Hematopoietic multipotent progenitor cell treated with erythropoietin and hydrocortisone succinate and interleukin-3 and kit ligand, for 15 days (in vitro differentiated cells): ENCODE measurements at regions not wholly inside any gene's neighbourhood (a gene's known extent, or its start where the extent isn't known, plus 50 kb on each side); places are given as distances from the start of the nearest gene placed in this dataset.

Experiments
- DNase-seq: peaks from one replicate; pipeline ENCODE4 v3.0.0-alpha.2; 2015; ENCODE audit warnings: low spot score

DNA sequence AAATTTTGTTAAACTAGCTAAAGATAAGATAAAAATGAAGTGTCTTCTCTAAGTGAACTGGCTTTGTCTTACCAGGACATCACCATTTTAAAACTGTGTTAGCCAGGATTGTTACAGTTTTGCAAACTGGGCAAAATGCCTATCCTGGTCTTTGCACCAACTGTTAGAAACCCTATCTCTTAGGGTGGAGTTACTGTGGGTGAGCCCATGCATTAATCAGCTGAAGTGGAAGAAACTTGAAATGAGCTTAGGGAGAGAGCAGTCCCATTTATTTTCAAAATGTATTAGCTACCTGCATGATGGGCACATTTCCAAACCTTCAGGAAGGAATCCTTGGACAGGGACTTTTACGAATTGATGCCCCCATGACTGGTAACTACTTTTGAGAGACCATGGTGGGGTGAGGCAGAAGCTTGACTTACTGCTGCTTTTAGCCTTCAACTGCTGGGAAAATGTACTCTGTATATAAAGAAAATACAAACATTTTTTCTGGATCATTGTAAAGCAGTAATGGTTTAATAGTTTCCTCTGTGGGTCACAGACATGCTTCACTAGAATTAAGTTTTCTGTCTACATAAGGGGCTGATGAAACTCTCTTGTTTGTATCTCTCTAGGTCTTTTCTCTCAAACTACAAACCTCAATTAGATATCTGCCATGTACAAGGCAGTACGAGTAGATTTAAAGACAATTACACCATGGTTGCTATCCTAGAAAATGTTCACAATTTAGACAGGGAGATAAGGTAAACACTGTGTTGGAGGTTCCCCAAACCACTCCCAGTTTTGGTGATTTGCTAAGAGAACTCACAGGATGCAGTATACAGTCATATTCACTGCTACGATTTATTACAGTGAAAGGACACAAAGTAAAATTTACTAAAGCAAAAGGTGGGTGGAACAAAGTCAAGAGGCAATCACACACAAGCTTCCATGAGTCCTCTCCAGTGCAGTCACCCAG, 321.4 kb upstream of the MMADHC start:
- peak; percentile 6 for DNase-seq

DNA sequence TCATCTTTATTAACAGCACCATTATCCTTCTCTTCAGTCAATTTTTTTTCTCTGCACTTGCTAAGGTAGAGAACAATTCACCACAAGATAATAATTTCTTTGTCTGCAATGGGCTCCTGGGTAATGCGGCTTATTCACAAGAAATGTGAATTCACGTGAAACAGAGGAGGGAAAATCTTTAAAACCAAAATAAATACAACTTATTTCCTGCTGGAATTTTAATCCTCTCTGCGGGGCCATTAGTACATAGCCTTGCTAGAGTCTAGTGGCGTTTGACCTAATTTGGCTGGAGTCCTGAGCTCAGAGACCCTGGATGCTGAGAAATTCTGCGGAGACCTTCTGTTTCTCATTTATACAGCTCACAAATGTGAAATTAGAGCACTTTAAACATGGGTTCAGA, 319.3 kb upstream of the MMADHC start:
- DNase-seq = no peak

DNA sequence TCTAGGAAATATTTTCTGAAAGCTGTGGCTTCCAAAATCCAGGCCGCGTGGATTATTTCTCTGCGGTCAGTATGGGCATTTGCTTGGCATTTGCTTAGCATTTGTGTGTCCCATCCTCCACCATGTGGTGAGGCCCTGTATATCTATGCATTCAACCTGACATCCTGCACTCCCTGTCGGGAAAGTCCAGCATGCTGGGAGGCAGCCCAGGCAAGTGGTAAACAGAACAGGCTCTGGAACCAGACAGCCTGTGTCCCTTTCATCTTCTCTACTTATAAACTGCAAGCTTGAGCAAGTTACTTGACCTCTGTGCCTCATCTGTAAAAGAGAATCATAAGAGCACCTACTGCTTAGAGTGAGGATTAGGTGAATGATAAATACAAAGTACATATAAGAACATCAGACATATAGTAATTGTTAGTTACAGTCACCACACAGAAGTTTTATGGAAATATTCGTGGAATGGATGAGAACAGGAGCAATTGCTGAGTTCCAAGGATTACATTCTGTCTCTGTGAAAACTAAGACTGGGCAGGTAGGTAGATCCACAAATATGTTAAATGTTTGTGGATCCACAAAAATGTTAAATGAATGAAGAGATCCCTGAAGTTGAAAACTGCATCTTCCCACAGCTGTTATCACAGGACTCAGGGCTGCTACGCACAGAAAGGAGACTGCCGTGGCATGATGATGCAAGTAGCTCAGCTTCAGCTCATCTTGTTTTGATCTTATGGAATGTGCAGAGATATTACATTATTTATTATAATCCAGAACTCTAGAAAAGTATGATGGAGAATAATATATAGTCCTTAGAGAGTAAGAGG, 317.0 kb upstream of the MMADHC start:
- no peak for DNase-seq

DNA sequence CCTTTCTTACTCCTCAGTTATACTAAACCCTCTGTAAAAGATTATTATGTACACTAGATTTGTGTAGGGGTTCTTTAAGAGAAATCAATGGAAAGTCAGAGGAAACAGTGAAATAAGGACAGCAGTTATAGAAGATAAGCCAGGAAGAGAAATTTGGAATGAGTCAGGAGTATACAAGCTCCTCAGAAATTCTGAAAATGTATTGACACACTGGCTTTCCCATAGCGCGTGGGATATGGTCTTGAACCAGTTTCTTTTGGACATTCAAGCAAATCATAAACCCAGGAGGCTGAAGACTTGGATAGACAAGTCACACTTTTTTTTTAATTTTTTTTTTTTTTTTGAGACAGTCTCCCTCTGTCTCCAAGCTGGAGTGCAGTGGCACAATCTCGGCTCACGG, 316.1 kb upstream of the MMADHC start:
- DNase-seq = no peak

DNA sequence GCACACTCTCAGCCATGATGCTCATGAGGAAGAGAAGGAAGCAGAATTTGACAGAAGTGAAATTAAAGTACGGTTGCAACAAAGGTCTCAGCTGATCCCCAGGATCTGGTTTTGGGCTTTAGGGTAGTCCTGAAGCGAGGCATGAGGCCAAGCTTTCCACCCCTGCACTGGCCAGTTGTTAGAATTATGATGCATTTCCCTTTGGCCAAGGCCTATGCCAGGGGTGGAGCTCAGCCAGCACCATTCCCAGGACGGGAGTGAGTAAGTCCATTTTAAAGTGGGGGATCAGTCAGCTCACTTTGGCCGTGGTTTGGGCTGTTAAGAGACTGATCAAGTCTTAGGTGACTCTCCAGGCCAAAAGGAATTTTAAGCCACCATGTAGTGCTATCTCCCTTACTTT, 314.5 kb upstream of the MMADHC start:
- DNase-seq = no peak

DNA sequence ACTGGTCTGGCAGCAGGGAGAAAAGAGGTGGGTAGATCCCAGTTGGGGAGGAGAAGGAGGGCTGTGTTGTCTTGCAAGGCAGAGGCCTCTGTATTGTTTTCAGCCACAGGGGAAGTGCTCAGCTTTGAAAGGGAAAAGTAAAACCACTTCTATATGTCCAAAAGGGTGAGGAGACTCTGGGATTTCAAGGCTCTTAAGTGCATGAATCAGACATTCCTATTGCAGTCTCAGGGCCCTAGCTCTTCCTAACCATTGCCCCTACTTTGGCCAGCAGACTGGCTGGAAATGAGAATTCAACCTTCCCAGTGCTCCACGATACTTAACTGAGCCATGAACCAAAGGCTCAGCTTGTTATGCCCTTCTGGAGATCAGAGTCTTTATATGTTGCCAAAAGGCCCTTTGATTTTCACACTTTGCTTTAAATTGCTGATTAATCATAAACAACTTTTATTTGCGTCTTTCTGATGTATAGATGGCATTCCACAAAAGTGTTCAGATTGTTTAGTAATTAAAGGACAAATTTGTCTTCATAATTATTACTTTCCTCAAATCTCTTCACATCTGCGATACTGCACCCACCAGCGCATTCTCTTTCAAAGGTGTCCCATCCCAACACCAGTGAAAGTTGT, 313.8 kb upstream of the MMADHC start:
- no peak for DNase-seq

DNA sequence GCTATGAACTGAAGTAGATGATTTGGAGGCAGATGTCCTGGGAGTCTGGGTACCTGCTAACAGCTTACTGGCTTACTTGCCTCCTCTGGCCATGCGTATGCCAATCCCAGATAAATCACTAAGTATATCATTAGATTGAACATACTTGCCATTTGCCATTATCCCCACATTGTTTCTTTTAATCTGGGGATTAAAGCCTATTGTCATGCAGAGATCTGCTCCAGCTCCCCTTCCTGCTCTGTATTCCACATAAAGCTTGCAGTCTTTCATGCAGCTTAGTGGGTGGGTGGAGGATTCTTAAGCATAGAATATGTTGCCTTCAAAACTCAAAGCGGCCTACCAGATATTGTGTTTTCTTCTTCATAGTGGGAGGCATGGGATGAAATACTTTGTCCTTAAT, 311.8 kb upstream of the MMADHC start:
- DNase-seq = no peak

DNA sequence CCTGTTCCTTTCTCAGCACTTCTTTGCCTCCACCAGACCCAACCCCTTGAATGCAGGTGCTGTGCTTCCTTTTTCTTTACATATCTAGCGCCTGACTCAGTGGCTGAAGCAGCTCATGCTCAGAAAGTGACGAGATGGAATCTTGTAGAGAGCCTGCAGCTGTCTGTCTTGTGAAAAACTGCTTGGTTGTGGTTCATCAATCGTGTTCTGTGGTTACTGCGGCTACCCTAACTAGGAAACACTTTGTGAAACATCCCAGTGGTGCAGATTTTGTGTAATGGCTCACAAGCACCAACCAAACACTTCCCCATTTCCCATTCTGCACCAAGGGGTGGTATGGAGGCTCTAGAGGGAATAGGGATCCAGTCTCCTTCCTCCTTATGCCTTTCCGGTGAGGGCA, 307.2 kb upstream of the MMADHC start:
- no peak for DNase-seq

DNA sequence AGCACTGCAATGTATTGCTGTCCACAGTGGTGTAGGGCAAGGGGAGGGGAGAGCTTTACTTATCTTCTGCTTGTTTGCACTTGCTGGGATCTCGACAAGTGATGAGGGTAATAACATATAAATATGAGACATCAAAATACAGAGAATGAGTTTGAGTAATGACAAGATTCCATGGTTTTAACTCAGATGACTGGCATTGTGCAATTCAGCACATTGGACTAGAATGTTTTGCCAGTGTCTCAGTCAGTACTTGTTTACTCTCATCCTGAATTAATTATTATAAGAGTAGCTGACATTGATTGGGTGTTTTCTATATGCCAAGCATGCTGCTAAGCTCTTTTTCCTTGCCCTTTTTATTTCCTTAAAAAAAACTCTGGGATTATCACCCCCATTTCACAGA, 306.7 kb upstream of the MMADHC start:
- DNase-seq = no peak

DNA sequence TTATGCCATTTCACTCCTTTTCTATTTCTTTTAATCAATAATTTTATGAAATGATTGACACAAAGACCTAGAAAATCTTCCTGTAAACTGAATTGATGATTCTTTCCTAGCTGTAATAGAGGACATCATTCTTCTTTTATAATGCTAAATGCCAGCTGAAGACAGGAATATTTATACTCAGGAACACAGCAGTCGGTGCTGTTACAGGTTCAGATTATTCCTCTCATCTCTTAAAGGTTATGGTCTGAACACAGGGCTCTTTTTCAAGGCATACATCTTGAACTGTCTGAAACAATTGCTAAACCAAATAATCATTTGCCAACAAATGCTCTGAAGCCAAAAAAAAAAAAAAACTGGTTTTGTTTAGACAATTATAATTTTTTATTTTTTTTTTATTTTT, 305.0 kb upstream of the MMADHC start:
- no peak for DNase-seq

DNA sequence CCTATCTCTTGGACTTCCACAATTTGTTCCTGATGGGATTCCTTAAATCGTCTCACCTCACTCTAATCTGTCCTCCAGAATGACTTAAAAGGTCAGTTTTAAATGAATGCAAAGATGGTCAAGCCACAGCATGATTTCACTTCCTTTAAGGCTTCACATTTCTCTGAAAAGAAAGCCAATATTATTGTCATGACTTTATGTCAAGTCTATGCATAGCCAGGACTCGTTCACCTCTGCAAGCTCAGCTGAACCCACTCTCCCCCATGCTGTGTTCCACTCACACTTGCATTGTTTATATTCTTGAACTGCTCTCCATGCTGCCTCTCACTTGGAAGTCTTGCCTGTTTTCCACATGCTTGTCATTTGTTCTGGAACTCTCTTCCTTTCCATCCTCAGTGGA, 298.4 kb upstream of the MMADHC start:
- DNase-seq = no peak

DNA sequence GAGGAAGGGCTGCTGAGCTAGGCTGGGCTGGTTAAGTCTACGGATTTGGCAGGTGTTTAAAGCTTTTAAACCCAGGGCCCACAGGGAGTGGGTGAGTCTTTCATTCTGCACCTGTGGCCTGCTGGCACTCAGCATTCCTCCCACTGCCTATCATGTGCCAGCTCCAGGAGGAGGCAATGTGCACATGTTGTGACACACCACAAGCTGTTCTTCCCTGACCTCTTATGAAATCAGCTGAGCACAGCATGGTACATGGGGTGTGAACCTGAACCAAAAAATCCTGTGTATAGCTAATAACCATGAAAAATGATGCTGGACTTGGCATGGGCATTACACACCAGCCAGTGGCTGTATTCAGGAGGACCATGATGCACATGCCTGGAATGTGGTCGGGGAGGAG, 297.9 kb upstream of the MMADHC start:
- no peak for DNase-seq

DNA sequence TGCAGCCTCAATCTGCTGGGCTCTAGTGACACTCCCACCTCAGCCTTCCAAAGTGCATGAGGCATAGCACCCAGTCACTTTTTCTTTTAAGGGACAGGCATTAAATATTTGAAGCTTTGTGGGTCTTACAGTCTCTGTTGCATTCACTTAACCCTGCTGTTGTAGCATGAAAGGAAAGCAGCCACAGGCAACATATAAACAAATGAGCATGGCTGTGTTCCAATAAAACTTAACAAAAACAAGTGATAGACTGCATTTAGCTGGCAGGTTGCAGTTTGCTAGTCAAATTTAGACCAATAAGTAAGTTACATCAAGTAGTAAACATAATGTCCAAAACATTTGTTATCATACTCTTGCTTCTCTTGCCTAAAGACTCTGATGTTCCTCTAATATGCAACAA, 297.3 kb upstream of the MMADHC start:
- no peak for DNase-seq

DNA sequence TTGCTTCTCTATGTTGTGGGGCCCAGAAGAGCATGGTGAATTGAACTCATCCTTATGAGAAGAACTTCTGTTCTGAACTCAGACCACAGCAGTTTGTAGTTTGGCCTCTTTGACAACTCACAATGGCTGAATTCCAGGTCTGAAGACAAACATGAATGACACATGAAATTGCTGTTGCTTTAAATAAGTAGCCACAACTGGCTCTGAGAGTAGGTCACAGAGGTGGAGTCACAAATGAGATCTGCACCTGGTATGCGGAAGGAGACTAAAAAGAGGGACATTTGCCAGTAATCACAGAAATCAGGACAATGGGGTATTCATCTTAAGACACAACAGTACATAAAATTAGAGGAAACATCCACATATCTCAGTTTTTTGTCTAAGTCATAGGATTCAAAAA, 290.3 kb upstream of the MMADHC start:
- DNase-seq = no peak

DNA sequence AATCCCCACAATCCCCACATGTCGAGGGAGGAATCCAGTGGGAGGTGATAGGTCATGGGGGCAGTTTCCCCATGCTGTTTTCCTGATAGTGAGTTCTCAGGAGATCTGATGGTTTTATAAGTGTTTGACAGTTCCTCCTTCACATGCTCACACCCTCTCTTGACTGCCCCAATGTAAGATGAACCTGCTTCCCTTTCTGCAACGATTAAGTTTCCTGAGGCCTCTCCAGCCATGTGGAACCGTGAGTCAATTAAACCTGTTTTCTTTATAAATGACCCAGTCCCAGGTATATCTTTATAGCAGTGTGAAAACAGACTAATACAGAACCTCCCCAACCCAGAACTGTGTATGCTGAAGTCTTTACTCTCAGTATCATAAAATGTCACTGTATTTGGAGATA, 289.5 kb upstream of the MMADHC start:
- DNase-seq = no peak

DNA sequence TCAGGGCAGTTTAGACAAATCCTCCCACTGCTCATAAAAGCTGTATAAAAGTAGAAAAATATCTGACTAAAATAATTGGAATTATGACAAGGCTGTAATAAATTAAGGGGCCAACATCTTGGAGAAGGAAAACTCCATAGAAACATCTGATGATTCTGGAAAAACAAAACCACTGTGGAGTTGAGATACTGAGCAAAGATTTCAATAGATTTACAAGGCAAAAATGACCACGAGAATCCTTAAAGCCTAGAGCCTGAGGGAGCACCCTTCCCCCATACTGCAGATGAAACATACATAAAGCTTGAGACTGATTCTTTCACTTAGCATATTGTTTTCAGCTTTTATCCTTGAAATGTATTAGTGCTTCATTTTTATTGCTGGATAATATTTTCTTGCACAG, 286.4 kb upstream of the MMADHC start:
- no peak for DNase-seq

DNA sequence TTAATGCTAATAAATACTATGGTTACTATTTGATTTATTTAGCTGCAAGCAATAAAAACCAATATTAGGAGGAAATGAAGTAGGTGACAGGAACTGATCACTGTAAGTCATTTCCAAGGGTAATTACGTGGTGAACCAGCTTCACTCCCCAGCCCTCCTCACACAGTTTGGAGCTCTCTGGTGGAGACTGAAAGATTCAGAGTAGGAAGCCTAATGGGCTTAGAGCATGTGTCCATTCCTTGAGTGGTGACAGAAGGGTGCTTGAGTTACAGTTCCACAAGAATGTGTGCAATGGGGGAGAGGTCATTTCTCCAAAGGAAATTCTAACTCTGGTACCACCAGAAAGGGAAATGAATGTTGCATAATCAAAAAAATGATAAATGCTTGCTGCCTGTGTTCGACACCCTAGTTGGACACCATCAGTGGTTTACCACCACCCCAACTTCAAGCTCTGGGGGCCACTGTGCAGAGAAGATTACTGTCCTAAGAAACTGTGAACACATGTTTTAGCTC, 285.1 kb upstream of the MMADHC start:
- DNase-seq = no peak

DNA sequence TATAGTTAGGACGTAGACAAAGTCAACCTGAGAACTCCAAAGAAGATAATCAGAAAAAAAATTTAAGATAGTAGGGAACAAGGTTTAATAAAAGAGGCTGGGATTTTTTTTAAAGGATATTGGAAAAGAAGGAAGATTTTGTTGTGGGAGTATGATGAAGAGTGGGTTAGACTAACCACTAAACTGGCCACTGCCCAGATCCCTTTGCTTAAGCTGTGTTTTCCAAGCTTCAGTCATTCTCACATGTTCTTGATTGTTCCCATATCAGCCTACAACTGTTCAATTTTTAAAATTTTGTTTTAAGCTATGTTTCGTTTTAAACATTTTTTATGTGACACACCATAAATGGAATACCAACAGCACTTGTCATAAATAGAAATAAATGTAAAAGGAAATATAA, 284.5 kb upstream of the MMADHC start:
- DNase-seq = no peak

DNA sequence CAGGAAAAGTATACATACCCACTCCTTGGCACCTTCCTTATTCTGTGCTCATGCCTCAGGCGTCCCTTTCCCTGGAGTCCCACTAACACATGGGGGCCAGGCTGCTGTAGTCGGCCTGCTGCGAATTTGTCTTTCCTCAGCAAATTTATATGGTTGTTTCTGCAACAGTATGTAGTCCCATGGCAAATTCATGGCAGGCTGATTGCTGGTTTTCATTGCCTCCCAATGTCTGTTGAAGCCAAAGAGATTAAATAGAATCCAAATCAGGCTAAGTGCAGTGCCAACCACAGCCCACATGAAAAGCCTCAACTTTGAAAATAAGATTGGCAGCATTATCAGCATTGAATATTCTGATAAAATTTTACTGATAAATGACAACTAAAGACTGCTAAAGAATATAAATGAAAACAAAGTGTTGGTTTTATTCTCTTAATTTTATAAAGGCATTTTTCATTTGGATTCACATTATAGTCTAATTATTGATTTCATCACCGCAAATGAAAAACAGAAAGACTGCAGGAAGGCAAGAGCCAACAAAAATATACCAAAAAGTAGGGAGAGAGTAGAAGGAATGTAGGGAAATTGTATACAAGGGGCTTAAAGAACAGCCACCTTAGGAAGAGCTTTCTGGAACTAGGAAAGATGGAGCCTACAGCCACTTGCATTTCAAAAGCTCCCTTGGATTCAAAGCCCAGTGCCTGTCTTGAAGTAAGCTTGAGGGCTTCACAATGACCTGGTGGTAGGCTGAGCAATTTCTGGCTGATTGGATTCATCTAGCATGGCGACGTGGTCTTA, 283.7 kb upstream of the MMADHC start:
- DNase-seq = no peak

DNA sequence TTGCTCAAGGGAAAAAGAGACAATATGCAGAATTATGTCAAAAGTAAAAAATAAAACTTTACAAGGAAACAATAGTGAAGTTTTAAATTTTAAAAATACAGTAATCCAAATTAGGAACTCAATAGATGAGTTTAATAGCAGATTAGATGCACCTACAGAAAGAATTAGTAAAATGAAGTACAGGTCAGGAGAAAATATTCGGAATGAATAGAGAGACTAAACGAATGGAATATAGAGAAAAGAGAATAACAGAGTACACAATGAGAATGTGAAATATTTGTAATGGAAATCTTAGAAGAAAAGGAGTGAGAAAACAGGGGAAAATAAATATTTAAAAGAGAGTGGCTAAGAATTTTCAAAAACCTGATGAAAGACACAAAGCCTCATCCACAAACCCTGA, 275.7 kb upstream of the MMADHC start:
- no peak for DNase-seq

DNA sequence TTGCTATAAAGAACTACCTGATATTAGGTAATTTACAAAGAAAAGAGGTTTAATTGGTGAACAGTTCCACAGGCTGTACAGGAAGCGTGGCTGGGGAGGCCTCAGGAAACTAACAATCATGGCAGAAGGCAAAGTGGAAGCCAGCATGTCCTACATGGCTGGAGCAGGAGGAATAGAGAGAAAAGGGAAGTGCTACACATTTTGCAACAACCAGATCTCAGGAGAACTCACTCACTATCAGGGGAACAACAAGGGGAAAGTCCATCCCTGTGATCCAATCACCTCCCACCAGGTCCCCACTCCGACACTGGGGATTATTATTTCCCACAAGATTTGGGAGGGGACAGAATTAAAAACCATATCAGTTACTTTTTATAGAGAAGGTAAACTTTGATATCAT, 273.5 kb upstream of the MMADHC start:
- DNase-seq = no peak
